Activated CD4-positive, alpha-beta T cell treated with anti-CD3 and anti-CD28 coated beads, Interleukin-2, Interleukin-4, amounts not matched to agents 100 ng/mL and 50 ng/mL, durations not matched to agents 16 hours and 8 hours (primary cell): ENCODE measurements at regions not wholly inside any gene's neighbourhood (a gene's known extent, or its start where the extent isn't known, plus 50 kb on each side); places are given as distances from the start of the nearest gene placed in this dataset.

Experiments
- DNase-seq: peaks from one replicate; pipeline ENCODE4 v3.0.0-alpha.2; 2020; ENCODE audit warnings: low spot score

DNA sequence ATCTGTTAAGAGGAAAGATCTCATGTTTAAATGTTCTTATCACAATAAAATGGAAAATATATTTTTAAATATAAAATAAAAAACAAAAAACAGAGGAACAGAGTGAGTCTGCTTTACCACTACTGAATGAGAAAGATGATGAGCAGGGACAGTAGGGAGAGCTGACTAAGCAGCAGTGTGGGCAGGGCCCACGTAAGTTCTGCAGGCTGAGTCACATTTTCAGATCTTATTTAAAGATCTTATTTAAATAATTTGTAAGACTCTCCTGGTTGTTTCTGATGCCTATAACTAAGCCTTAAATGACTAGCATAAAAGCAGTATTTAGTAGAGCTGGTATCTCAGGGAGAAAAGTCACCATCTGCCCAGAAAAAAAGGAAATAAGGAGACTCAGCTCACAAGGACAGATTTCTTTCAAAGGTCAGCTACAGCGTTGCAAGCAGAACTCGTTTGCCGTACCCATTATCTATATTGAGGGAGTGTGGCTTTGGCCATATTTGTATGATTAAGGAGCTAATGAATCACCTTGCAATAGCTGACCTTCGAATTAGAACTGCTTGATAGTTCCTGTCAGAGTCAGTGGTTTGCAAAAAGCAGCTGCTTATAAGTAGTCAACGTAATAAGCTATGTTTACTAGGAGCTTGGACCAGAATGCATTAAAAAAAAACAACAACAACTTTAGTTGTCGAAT is 322.1 kb upstream of the CHAC2 start:
- peak; percentile 6 for DNase-seq

- no peak for DNase-seq
These were observed 324.8 kb upstream of the CHAC2 start for GRCh38 chr2:53442783-53443182.

GRCh38 chr2:53442093-53442492 is 325.5 kb upstream of the CHAC2 start:
- no peak for DNase-seq

DNA sequence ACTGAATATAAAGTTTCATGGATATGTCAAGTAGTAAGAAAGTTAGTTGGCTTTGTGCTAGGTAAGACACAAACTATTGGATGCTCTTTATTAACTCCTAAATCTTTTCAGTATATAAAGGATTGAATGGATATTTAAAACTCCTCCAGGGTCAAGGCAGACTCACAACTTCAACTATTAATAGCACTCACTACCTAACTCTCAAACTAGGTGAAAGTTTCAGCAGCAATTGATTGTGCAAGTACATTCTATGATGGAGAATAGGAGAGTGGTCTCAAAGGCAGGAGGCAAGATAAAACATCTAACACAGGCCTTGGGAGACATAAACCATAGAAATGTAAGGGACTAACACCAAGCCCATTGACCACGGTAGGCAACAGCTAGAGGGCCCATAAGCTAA is 328.9 kb upstream of the CHAC2 start:
- DNase-seq = no peak

GRCh38 chr2:53438100-53438499 is 329.5 kb upstream of the CHAC2 start:
- no peak for DNase-seq

DNA sequence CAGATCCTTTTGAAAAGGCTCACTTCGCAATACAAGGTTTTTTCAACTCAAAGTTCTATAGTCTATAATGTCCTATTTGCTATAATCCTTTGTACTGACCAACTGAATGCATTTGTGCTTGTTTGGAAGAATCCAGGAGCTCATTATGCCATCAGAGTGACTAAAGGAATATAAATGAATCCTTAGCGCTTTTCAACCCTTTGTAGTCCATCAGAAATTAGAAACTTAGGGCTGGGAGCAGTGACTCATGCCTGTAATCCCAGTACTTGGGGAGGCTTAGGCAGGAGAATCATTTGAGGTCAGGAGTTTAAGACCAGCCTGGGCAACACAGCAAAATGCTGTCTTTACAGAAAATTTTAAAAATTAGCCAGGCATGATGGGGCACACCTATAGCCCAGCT is 330.2 kb upstream of the CHAC2 start:
- DNase-seq = no peak

- no peak for DNase-seq
These were observed 330.7 kb upstream of the CHAC2 start for GRCh38 chr2:53436882-53437281.

GRCh38 chr2:53435610-53436009 is 332.0 kb upstream of the CHAC2 start:
- no peak for DNase-seq

- DNase-seq = no peak
These were observed 333.1 kb upstream of the CHAC2 start for GRCh38 chr2:53434466-53434865.

DNA sequence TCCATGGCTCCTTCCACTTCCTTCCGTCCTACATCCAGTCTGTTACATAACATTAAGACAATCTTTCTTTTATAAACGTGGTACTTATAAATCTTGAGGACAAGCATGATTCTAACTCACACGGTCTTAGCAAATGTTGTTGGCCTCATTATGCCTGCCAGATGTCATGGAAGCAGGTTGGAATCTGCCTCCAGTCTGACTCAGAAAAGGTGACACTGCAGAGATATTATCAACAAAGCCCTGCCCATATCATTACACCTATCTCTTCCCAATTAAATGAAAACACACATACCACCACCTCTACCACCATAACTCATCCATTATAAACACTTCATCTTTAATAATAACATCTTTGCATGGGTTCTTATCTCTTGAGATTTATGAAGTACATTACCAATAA is 334.7 kb upstream of the CHAC2 start:
- DNase-seq = no peak

GRCh38 chr2:53429901-53430300 is 337.7 kb upstream of the CHAC2 start:
- no peak for DNase-seq

DNA sequence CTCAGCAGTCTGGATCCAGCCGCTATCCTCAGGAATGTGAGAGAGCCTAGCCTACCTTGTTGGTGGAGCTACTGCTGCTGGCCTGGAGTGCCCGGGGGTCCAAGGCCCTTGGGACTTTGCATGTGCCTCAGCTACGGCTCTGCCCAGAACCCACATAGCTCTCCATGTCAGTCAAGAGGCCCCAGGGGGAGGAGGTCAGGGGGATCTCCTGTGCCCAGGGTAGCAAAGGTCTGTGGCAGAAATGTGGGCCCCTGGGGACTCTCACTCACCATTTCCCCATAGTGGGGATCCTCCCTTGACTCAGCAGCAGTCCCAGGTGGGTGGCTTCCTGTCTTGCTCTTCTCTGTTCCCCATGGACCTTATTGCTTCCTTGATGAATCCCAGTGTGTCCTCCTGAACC is 342.7 kb upstream of the CHAC2 start:
- DNase-seq = no peak

- DNase-seq = no peak
These were observed 344.1 kb upstream of the CHAC2 start for GRCh38 chr2:53423465-53423864.

DNA sequence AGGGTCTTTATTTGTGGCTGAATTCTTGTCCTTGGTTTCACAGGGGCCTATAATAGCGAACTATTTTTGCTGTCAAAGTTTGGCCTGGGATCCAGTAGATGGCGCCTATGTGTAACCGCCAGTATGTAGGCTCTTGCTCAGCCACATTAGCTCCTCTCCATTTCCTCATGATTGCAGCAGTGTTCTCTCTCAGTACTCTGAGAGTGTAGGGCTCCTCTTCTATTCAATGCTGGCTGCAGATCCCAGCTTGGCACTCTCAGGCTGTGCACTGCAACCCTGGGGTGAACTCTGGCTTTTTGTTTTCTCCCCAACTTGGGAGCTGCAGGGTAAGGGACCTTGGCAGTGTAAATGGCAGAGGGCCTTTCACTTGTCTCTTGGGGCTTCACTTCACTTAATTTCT is 344.6 kb upstream of the CHAC2 start:
- DNase-seq = peak; percentile 35

- no peak for DNase-seq
These were observed 350.2 kb upstream of the CHAC2 start for GRCh38 chr2:53417385-53417784.

DNA sequence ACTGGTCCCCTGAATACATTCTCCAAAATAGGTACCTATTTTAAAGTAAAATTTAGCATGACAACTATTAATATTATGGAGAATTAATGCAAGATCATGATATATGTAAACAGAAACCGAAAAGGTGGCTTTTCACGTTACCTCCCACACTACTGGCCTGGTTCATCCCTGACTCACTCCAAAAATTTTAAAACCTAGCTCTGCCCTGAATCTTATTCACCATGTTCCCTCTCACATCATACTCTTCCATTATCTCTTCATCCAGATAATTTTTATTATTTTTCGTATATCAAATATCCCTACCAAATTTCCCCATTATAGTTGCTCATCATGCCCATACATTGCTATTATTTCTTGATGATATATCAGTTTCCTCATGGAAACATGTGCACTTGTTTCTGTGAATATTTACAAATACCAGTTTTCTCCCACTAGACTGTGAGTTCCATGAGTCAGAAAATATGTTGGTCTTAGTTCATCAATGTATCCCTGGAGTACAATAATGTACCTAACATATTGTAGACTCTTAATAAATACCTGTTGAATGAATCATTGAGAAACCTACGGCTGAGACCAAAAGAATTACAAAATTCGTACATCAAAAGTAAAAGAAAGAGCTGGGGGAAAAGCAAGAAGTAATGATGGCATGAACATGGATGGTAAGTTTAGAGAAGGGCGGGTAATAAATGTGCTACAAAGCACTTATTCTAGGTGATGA is 360.1 kb upstream of the CHAC2 start:
- no peak for DNase-seq

- DNase-seq = peak; percentile 24
These were observed 363.7 kb upstream of the CHAC2 start for GRCh38 chr2:53403792-53404413.

DNA sequence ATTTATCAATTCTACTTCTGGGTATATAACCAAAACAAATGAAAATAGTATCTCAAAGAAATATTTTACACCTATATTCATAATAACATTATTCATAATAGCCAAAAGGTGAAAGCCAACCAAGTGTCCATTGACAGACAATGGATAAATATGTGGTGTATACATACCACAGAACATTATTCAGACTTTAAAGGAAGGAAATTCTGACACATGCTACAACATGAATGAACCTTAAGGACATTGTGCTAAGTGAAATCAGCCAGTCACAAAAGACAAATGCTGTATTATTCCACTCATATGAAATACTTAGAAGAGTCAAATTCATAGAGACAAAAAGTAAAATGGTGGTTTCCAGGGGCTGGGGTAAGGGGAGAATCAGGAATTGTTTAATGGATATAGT is 370.5 kb upstream of the CHAC2 start:
- no peak for DNase-seq

- no peak for DNase-seq
These were observed 386.3 kb upstream of the CHAC2 start for GRCh38 chr2:53381271-53381670.

DNA sequence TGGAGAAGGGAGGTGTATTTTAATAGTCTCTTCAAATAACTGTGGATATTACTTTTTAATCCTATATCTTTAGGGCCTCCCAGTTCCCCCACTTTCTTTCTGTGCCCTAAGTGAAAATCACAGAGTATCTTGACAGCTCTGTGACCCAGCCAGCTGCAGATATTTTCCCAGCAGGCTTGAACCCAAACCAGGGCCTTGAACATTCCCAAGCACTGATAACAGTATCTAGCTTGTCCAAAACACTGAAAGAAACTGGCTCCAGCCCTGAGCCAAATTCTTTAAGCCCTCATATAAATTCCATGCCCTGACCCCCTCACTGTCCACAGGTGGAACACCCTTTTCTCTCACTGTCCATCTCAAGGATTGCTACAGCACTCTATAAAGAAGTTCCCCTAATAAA is 388.1 kb upstream of the CHAC2 start:
- no peak for DNase-seq

- no peak for DNase-seq
These were observed 388.8 kb upstream of the CHAC2 start for GRCh38 chr2:53378791-53379190.

- no peak for DNase-seq
These were observed 394.5 kb upstream of the CHAC2 start for GRCh38 chr2:53373126-53373525.

DNA sequence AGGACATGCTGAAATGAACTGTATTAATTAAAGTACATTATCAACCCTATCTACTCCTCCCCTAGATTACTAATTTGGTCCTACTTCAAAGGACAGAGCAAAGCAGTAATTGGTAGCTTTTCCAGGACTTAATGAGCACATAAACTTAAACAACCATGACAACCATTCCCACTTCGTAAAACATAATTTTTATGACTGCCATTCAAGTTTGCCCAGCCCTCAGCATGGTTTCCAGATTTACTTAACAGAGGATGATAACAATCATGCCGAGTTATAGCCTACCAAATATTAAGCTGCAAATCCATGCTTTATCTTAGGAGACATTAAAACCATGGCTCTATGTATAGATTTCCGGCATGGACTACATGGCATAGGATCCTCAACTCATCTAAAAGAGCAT is 401.1 kb upstream of the CHAC2 start:
- no peak for DNase-seq

- DNase-seq = no peak
These were observed 404.7 kb upstream of the CHAC2 start for GRCh38 chr2:53362934-53363333.
